ENCODE measurements at regions not wholly inside any gene's neighbourhood (a gene's known extent, or its start where the extent isn't known, plus 50 kb on each side); places are given as distances from the start of the nearest gene placed in this dataset.
"Not testable (repeated sequence)": the region's sequence is repeated elsewhere in the genome, so short reads cannot be mapped to it uniquely, and the experiment has no call there.

DNA sequence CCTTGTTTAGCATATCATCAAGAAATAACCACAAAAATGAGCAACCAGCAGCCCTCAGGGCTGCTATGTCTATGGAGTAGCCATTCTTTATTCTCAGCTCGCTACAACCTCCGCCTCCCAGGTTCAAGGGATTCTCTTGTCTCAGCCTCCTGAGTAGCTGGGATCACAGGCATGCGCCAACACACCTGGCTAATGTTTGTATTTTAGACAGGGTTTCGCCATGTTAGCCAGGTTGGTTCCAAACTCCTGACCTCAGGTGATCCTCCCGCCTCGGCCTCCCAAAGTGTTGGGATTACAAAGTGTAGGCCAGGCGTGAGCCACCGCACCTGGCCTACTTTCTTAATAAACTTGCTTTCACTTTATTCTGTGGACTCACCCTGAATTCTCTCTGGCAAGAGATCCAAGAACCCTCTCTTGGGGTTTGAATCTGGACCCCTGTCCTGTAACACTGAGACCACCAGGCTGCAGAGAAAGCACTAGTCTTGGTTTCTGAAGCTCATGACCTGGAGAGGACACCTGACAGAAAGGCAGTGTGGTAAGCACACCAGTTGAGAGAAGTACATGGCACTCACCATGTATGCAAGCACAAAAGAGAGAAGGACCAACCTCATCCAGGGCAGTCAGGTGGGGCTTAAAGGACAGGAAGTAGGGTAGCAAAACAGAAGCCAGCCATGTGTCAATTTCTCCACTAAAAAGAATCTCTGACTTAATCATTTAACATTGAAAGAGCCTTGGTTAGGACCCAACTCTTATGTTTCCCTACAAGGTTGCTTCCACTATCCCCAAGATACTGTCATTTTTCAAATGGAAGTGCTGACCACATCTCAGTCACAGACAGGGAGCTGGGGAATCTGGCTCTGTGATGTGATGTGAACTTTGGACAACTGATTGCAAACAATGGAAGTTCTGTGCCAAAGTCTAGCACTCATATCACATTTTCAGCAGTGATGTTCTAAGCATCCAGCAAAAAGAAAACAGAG, 97.4 kb upstream of the DST start:
- no peak for DNase-seq

DNA sequence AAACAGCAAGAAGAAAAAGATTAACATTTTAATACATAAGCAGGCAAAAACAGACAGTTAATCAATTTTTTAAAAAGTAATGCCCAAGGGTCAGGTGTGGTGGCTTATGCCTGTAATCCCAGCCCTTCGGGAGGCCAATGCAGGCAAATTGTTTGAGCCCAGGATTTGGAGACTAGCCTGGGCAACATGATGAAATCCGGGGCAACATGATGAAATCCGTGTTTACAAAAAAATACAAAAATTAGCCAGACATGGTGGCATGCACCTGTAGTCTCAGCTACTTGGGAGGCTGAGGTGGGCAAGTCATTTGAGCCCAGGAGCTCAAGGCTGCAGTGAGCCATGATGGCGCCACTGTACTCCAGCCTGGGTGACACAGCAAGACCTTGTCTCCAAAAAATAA, 94.1 kb upstream of the DST start:
- DNase-seq = no peak

DNA sequence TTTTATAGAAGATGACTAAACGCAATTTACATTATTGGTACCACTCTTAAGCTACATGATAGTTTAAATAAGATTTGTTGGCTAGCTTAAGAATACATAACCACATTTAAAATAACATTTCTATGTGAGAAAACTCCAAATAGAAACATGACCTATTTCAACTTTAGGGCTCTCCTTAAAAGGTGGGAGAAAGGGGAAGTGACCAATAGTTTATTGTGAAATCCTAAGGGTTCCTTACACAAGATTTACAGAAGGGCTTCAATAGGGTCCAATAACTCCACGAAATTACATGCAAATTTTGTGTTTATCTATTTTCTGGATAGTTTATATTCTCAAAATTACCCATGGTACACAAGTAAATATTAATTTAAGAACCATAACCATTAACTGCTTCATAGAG, 91.6 kb upstream of the DST start:
- no peak for DNase-seq

DNA sequence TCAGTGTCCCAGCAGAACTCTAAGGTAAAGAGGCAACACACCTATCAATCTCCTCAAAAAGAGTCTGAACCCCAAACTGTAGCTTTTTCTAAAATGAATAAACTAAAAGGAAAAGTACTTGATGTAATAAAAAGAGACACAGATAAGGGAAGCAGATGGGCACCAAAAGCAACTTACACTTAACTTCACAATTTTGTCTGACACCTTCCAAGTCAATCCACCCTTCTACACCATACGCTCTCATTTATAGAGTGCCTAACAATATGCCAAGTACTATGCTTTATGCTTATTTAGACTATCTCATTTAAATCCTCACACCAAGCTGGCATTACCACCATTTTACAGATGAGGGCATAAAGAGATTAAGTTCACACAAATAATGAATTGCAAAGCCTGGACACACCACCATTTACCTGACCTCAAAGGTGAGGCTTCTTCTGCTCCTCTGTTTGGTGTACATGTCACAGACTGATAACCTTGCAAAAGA, 90.6 kb upstream of the DST start:
- no peak for DNase-seq

DNA sequence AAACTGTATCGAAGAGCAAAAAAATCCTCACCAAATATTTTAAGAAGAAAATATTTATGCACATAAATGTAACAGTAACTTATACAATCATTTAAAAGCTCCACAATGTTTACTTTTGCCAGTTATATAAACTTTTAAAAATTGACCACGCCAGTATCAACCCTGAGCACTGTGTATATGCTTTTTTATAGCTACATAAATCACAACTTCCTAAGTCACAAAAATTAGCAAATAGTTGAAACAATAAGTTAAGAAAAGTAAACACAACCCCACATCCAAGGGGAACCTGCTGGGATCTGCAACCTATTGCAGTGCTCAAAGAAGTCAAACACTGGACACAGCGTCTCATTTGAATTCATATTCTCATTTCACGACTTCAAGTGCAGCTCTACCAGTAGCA, 89.8 kb upstream of the DST start:
- no peak for DNase-seq

DNA sequence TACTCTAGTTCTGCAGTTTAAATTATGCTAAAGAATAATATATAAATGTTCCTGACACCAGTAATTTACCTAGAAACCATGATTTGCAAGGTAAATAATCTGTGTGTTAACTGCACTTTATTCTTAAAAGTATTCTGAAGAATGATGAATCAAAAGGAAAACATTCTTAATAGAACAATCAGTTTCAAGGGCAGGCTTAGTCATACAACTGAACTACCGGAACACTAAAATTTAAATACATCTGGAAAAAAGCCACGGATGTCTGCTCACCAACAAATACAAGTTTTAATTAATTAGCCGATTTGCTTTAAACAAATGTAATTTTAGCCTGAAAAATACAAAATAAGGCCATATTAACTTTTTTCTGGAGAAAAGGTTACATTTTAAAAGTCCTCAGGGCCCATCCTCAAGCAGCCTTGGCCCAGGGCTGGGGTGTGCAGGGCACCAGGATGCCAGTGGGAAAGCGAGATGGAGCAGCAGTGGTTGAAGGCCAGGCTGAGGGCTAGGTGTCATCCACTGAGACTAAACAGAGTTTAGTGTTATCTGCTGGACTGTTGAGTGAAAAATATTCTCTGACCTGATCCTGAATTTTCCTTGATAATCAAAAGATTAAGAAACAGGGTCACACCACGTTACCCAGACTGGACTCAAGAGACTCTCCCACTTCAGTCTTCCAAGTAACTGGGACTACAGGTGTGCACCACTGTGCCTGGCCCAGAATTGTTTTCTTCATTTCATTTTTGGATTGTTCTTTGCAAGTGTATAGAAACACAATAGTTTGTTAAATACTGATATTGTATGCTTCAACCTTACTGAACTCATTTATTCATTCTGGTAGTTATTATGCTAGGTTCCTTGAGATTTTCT, 88.2 kb upstream of the DST start:
- DNase-seq = no peak

DNA sequence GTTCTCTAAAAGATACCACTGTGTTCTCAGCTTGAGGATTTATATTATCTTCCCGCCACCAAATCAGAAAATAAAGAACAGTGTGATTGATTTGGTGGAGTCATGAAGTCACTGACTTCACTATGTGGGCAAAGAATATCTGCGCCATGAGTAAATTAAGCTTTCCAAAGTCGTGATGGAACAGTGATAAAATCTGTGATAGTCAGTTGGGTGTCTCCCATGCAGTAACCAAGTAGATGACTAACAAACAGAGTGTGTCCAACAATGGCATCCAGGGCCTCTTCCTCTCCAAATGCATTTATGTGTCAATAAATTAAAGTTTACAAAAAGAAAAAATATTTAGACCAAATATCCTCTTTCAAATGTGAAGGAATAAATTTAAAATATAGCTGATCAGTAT, 87.0 kb upstream of the DST start:
- DNase-seq = no peak

DNA sequence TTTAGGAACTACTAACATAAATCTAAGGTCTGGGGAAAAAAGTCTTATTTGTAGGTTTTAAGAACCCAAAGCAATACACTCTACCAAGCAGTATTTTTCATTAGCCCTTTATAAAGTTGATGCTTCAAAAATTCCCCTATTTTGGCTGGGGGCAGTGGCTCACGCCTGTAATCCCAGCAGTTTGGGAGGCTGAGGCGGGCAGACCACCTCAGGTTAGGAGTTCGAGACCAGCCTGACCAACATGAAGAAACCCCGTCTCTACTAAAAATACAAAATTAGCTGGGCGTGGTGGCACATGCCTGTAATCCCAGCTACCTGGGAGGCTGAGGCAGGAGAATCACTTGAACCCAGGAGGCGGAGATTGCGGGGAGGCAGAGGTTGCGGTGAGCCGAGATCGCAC, 86.5 kb upstream of the DST start:
- not testable (repeated sequence) for DNase-seq

DNA sequence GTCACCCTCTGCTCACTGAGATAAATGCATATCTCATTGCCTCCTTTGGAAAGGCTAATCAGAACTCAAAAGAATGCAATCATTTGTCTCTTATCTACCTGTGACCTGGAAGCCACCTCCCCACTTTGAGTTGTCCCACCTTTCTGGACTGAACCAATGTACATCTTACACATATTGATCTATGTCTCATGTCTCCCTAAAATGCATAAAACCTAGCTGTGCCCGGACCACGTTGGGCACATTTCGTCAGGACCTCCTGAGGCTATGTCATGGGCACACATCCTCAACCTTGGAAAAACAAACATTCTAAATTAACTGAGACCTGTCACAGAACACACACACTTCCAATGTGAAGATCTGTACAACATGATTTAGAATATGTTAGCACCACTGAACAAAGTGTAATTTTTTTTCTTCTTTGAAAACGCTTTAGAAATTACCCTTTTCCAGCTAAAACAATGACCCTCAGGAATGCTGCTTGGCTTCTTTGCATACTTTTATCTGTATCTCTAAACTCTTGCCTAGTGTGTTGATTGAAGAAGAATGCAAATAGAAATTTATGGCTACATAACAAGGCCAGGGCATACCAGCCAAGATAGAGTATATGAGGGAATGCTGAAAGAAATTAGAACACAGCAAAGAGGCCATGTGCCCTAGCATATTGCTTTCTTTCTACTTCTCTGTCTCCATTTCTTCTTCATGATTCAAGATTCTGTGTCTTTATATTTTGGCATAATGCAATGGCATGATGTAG, 84.6 kb upstream of the DST start:
- no peak for DNase-seq

DNA sequence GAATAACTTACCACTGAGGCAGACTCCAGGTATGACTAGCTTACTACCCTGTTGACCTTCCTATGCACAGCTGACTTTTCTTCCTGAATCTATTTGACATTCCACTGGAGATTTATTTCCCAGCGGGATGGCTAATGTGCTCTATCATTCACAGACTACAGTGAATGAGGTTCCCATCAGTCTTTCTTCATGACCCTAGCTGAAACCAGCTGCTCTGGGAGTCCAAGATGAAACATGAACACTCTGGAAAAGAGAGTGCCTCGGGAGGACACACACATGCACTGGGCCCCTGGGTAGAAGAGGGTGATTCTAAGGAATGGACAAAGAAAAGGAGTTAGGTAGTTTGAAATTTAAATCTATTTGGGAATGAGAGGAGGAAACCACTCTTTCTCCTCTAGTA, 82.6 kb upstream of the DST start:
- no peak for DNase-seq

DNA sequence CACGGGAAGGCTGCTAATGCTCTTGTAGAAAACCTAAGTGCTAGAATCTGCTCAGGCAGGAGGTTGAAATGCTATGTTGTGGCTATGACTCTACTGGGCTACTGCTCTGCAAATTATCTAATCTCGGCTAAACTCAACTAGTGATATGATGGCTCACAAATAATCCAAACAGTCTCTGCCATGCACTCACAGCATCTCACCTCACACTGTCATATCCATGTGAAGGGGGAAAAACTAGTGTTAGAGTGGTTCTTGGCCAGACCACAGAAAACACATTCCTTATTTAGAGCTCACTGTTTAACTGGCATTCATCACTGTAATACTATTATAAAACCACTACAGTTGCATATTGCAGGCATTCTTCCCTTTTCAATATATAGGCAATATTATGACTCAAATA, 81.8 kb upstream of the DST start:
- no peak for DNase-seq

DNA sequence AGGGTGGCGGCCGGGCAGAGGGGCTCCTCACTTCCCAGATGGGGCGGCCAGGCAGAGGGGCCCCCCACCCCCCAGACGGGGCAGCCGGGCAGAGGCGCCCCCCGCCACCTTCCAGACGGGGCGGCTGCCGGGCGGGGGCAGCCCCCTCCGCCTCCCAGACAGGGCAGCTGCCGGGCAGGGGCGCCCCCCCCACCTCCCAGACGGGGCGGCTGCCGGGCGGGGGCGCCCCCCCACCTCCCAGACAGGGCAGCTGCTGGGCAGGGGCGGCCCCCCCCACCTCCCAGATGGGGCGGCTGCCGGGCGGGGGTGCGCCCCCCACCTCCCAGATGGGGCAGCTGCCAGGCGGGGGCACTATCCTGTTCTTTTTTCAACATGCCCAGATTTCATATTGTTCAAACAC, 78.2 kb upstream of the DST start:
- no peak for DNase-seq

DNA sequence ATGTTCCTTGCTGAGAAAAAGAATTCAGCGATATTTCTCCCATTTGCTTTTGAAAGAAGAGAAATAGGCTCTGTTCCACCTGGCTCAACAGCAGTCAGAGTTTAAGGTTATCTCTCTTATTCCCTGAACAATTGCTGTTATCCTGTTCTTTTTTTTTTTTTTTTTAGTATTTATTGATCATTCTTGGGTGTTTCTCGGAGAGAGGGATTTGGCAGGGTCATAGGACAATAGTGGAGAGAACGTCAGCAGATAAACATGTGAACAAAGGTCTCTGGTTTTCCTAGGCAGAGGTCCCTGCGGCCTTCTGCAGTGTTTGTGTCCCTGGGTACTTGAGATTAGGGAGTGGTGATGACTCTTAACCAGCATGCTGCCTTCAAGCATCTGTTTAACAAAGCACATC, 77.5 kb upstream of the DST start:
- DNase-seq = not testable (repeated sequence)

DNA sequence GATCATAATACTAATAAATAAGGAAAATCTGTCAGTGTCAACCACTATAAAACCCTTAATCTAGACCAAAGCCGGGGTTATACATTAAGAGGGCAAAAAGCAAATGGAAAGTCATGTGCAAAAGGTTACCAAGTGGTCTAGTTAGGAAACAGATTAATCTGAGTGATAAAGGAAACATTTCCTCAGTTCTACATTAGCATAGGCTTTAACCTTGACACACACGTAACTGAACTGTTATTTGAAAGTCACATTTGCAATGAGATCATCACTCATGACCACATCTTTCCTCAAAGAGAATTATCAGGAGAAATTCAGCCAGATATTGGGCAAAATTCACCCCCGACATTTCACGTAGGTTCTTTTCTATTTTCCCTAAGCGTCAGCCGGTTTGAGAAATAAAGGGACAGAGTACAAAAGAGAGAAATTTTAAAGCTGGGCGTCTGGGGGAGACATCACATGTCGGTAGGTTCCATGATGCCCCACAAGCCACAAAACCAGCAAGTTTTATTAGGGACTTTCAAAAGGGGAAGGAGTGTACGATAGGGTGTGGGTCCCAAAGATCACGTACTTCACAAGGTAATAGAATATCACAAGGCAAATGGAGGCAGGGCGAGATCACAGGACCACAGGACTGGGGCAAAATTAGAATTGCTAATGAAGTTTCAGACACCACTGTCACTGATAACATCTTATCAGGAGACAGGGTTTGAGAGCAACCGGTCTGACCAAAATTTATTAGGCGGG, 76.8 kb upstream of the DST start:
- not testable (repeated sequence) for DNase-seq

DNA sequence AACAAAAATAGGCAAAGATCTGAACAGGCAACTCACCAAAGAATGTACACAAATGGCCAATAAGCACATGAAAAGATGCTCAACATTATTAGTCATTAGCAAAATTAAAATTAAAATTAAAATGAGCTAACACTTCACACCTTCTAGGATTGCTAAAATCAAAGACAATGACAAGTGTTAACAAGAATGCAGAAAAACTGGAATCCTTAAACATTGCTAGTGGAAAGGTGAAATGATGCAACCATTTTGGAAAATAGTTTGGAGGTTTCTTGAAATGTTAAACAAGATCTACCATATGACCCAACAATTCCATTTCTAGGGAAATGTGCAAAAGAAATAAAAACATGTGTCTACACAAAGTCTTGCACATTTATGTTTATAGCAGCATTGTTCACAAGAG, 75.5 kb upstream of the DST start:
- no peak for DNase-seq

DNA sequence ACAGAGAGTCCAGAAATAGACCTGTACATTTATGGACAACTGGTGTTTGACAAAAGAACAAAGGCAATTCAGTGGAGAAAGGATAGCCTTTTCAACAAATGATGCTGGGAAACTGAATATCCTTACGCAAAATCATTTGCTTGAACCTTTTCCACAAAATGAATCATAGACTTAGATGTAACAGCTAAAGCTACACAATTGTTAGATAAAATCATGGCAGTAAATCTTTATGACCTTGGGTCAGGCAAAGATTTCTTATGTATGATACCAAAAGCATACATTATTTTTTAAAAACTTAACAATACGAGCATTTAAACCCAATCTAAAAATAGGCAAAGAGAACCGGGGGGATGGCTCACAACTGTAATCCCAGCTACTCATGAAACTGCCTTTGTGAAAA, 73.5 kb upstream of the DST start:
- no peak for DNase-seq

DNA sequence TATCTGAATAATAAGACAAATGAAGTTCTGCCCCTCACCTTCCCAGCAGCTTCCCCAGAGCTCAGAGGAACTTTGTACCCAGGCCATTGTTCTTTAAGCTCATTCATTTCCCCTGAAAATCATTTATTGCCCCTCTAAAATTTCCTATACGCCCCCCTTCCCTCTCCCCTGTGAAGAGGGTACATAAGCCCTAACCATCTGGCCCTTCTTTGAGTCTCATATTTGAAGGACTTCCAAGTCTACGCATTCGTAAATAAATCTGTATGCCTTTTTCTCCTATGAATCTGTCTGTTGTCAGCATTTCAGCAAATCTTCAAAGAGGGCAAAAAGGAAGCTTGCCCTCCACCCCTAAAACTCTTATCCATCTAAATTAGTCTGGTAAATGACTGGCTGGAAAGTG, 73.1 kb upstream of the DST start:
- no peak for DNase-seq

DNA sequence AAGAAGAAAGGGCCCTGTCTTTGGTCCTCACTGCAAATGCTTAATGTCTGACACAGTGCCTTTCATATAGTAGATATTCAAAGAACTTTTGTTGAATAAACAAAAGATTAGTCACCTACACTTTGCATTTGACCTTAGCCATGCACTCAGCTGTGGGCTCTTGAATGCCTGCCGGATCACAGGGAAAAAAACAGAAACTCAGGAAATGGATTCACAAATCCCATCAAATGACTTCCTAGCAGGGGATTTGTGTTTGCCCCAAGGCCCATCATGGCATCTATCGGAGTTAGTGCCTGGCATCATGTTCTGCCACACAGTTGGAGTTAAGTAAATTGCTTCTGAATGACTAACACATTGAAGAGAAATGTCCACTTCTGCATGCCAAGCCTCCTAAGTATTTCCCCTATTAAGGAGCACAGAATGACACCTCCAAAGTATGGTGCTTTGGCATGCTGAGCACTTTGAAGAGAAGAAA, 72.3 kb upstream of the DST start:
- no peak for DNase-seq

DNA sequence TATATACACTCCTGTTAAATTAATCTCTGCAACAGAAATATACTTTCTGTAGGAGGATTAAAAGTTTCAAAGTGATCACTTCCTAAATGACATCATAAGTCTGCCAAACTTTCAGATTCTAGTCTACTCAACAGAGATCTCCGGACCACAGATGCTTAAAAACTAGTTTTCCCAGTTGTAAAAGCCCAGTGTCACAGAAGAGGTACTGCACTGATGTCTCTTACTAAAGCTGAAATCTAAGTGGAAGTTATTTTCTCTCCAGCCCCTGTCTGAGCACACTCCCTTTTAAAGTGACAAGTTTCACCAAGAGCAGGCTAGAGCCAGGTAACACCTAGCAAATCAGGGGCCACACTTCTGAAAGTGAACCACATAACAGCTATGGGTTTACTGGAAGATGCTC, 71.6 kb upstream of the DST start:
- DNase-seq = no peak

DNA sequence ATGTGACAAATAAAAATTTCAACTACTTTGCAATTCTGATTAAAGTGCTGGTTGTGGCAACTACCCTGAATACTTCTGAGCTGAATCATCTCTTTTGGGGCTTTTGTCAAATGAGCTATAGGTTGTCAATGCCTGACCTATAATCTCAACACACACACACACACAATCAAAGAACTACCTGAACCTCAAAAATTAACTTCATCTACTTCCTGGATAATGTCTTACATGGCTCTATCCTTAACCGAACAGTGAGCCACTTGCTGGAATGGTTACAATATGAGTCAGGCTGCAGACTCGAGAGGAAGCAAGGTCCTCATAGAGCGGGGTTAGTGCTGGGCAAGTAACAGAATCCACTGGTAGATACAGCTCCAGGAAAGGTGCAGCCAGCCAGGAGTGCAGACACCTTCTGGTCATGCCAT, 70.6 kb upstream of the DST start:
- DNase-seq = no peak

DNA sequence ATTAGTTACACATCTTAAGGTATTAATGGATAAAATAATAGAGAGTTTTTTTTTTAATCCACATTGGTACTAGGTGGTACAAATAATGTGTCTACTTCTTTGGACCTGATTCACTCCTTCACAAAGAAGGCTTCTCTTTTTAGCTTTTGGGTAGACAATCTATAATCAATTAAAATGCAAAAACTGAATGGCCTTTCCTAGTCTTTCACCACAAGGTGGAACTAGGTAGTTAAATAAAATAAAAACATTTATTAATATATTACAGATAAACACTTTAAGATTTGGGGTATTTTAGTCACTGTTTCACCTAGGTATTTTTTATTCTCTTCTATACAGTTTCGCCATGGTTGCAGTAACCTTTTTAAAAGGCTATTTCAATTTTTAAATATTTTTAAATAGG, 68.3 kb upstream of the DST start:
- DNase-seq = no peak

DNA sequence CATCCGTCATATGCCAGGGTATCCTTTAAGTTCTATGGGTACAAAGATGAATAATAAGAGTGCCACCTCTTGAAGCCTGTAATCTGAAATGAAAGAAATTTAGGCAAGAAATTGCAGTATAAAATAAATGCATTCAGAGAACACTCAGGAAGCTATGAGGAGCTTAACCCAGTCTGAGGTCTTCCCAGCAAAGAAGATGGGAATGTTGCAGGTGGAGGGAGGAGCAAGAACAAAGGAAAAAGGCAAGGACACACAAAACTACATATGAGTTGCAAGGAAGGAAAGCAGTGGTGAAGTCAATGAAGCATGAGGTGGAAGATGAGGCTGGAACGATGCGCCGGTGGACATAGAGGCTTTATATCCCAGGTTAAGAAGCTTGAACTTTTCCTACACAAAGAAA, 67.0 kb upstream of the DST start:
- no peak for DNase-seq
